ENCODE measurements at regions not wholly inside any gene's neighbourhood (a gene's known extent, or its start where the extent isn't known, plus 50 kb on each side); places are given as distances from the start of the nearest gene placed in this dataset.

GRCh38 chr9:16930578-16930977, 60.1 kb upstream of the BNC2 start:
- 92 to 94% (median 94%) methylated on average over 2 of the region's 2 CpGs for WGBS, 3 donors
- H3K9me3 ChIP-seq: no peaks in the 10 kb centered on the region
- H3K27me3 ChIP-seq: no peaks in the 10 kb centered on the region
- H3K4me1 ChIP-seq (ENCODE audit: insufficient read depth): peaks cover 2% of the 10 kb centered on the region
- H3K4me3 ChIP-seq: no peak overlapping the region
- no peak for DNase-seq
- no peaks in the 10 kb centered on the region for H3K36me3 ChIP-seq
- H3K27ac ChIP-seq: no peak overlapping the region
- intact Hi-C loops (cut with DNase I): no loop called here
- TF ChIP-seq POLR2A (IDR thresholded peaks at IDR 0.05) (no peak), EP300 (IDR thresholded peaks at IDR 0.05) (no peak)
- TF ChIP-seq, protein P1, sequence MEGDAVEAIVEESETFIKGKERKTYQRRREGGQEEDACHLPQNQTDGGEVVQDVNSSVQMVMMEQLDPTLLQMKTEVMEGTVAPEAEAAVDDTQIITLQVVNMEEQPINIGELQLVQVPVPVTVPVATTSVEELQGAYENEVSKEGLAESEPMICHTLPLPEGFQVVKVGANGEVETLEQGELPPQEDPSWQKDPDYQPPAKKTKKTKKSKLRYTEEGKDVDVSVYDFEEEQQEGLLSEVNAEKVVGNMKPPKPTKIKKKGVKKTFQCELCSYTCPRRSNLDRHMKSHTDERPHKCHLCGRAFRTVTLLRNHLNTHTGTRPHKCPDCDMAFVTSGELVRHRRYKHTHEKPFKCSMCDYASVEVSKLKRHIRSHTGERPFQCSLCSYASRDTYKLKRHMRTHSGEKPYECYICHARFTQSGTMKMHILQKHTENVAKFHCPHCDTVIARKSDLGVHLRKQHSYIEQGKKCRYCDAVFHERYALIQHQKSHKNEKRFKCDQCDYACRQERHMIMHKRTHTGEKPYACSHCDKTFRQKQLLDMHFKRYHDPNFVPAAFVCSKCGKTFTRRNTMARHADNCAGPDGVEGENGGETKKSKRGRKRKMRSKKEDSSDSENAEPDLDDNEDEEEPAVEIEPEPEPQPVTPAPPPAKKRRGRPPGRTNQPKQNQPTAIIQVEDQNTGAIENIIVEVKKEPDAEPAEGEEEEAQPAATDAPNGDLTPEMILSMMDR (IDR thresholded peaks at IDR 0.05): no peak

DNA sequence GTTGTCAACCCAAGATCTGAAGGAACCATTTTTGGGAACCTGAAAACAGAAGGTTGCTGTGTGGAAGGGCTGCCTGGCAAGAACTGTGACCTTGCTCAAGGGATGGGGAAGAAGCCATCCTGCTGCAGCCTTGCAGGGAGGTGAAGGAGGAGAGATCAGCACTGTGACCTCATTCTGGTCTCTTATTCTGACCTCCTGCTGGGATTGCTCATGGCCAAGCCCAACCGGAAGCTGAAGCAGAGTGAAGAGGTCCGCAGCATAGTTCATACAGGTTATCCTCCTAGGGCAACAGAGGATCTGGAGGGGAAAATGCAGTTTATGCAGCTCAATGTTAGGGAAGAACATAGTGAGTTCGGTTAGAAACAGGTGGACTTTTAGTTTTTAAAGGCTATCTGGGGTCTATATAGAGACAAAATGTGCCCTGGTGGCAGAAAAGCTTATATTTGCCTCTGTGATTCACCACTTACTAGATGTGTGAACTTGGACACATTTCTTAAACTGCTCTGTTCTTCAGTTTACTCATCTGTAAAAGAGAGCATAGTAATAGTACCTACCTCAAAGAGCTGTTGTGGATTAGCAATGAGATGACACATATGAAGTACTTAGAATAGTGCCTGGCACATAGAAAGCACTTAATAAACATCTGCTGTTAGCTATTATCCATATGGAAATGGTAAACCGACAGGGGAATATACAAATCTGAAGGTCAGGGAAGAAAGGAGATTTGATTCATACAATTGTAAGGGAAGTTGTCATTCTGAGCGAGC, 57.9 kb upstream of the BNC2 start:
- TF ChIP-seq POLR2A (IDR thresholded peaks at IDR 0.05) (no peak), EP300 (IDR thresholded peaks at IDR 0.05) (no peak)
- TF ChIP-seq, protein P1 (IDR thresholded peaks at IDR 0.05): no peak
- no peaks in the 10 kb centered on the region for H3K9me3 ChIP-seq
- no peaks in the 10 kb centered on the region for H3K4me1 ChIP-seq (ENCODE audit: insufficient read depth)
- no peak overlapping the region for H3K27ac ChIP-seq
- intact Hi-C loops (cut with DNase I): no loop called here
- no peaks in the 10 kb centered on the region for H3K36me3 ChIP-seq
- WGBS, 3 donors: 74 to 83% (median 78%) methylated on average over 5 of the region's 5 CpGs
- no peak for DNase-seq
- H3K4me3 ChIP-seq: no peak overlapping the region
- no peaks in the 10 kb centered on the region for H3K27me3 ChIP-seq

DNA sequence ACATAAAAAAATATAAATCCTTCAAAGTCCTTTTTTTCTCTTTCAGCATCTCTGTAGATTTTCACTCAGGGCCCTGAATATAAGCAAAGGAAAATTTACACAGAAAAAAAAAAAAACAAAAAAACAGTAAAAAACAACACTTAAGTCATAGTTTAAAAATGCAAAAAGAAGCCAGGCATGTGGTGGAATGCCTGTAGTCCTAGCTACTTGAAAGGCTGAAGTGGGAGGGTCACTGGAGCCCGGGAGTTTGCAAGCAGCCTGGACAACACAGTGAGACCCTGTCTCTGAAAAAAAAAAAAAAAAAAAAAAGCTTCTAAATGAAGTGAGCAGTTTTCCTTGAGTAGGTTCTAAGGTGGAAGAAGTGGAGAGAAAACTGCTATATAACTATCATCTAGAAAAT, 55.0 kb upstream of the BNC2 start:
- TF ChIP-seq EP300 (IDR thresholded peaks at IDR 0.05) (no peak), POLR2A (IDR thresholded peaks at IDR 0.05) (no peak)
- TF ChIP-seq, protein P1 (IDR thresholded peaks at IDR 0.05): no peak

DNA sequence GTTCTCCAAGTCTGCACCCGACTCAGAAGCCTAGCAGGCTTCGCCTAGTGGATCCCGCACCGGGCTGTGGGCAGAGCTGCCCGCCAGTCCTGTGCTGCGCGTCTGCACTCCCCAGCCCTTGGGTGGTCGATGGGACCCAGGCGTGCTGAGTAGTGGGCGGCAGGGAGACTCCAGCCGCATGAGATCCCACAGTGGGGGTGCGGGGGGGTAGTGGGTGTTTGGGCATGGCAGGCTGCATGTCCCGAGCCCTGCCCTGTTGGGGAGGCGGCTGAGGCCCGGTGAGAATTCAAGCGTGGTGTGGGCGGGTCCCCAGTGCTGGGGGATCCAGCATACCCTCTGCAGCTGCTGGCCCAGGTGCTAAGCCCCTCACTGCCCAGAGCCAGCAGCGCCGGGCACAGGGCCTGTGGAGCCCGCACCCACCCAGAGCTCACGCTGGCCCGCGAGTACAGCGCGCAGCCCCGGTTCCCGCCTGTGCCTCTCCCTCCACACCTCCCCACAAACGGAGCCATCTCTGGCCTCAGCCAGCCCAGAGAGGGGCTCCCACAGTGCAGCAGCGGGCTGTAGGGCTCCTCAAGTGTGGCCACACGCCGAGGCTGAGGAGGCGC, 53.9 kb upstream of the BNC2 start:
- no peaks in the 10 kb centered on the region for H3K9me3 ChIP-seq
- no peak overlapping the region for H3K27ac ChIP-seq
- 97 to 98% (median 97%) methylated on average over 31 to 32 of the region's 32 CpGs for WGBS, 3 donors
- no peaks in the 10 kb centered on the region for H3K36me3 ChIP-seq
- H3K4me1 ChIP-seq (ENCODE audit: insufficient read depth): no peaks in the 10 kb centered on the region
- H3K27me3 ChIP-seq: no peaks in the 10 kb centered on the region
- no peak overlapping the region for H3K4me3 ChIP-seq
- no peak for DNase-seq
- intact Hi-C loops (cut with DNase I): no loop called here
- TF ChIP-seq POLR2A (IDR thresholded peaks at IDR 0.05) (no peak), EP300 (IDR thresholded peaks at IDR 0.05) (no peak)
- TF ChIP-seq, protein P1 (IDR thresholded peaks at IDR 0.05): no peak

More for the DNA sequence above, 55.0 kb upstream of the BNC2 start:
- no peaks in the 10 kb centered on the region for H3K4me1 ChIP-seq (ENCODE audit: insufficient read depth)
- no peak for DNase-seq
- no peaks in the 10 kb centered on the region for H3K27me3 ChIP-seq
- H3K27ac ChIP-seq: no peak overlapping the region
- H3K36me3 ChIP-seq: no peaks in the 10 kb centered on the region
- intact Hi-C loops (cut with DNase I): no loop called here
- H3K9me3 ChIP-seq: no peaks in the 10 kb centered on the region
- 30 to 44% (median 32%) methylated on average over 1 of the region's 1 CpG for WGBS, 3 donors
- H3K4me3 ChIP-seq: no peak overlapping the region
